ENCODE measurements at regions not wholly inside any gene's neighbourhood (a gene's known extent, or its start where the extent isn't known, plus 50 kb on each side); places are given as distances from the start of the nearest gene placed in this dataset.

DNA sequence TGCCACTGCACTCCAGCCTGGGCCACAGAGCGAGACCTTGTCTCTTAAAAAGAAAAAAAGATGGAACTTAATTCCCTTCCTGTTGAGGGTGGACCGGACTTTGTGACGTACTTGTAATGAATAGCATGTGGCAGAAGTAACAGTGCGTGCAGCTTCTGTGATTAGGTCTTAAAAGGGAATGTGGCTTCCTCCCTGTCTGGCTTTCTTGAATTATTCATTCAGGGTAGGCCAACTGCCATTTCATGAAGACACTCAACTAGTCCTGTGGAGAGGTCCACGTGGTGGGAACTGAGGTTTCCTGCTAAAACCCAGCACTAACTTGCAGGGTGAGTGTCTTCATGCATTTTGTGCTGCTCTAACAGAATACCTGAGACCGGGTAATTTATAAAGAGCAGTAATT is 98.9 kb upstream of the PIAS1 start:
- H4K20me1 ChIP-seq (ENCODE audit: control insufficient read depth, insufficient read depth, insufficient read length), result no peaks in the 10 kb centered on the region
- no peak overlapping the region for H3K4me2 ChIP-seq (ENCODE audit: insufficient read depth, insufficient read length, low read length)
- DNase-seq, result no peak
- H4K91ac ChIP-seq (ENCODE audit: insufficient read length, low read depth, low read length), result no peak overlapping the region
- no peaks in the 10 kb centered on the region for H3K27me3 ChIP-seq (ENCODE audit: insufficient read depth, low read length)
- TF ChIP-seq, protein P1, sequence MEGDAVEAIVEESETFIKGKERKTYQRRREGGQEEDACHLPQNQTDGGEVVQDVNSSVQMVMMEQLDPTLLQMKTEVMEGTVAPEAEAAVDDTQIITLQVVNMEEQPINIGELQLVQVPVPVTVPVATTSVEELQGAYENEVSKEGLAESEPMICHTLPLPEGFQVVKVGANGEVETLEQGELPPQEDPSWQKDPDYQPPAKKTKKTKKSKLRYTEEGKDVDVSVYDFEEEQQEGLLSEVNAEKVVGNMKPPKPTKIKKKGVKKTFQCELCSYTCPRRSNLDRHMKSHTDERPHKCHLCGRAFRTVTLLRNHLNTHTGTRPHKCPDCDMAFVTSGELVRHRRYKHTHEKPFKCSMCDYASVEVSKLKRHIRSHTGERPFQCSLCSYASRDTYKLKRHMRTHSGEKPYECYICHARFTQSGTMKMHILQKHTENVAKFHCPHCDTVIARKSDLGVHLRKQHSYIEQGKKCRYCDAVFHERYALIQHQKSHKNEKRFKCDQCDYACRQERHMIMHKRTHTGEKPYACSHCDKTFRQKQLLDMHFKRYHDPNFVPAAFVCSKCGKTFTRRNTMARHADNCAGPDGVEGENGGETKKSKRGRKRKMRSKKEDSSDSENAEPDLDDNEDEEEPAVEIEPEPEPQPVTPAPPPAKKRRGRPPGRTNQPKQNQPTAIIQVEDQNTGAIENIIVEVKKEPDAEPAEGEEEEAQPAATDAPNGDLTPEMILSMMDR (conservative IDR thresholded peaks at IDR 0.05), result no peak
- Mint-ChIP-seq H3K9me3 (no peaks in the 10 kb centered on the region; a peak in 1 of 5 replicates), H3K4me3 (no peak overlapping the region), H3K27ac (no peak overlapping the region), H3K27me3 (ENCODE audit: low read depth) (no peaks in the 10 kb centered on the region), H3K36me3 (ENCODE audit: insufficient read depth in 1 of 3, low read depth in 3 of 3) (no peaks in the 10 kb centered on the region), H3K4me1 (peaks cover 2 to 4% of the 10 kb centered on the region in 2 experiments; a peak in 3 of 4 replicates)
- H2BK20ac ChIP-seq (ENCODE audit: low read depth, low read length, poor library complexity, severe bottlenecking), result no peak overlapping the region
- H3K23ac ChIP-seq (ENCODE audit: insufficient read length, low read depth, low read length), result no peak overlapping the region
- H4K5ac ChIP-seq (ENCODE audit: insufficient read length, low read depth, low read length), result no peak overlapping the region
- no peak overlapping the region for H3K56ac ChIP-seq (ENCODE audit: insufficient read length, low read depth, low read length)
- H2BK15ac ChIP-seq (ENCODE audit: low read depth, low read length), result no peak overlapping the region
- WGBS (ENCODE audit: extremely low coverage, insufficient read length, low lambda C conversion rate), result no CpG with 5 or more reads among the region's 6 CpGs
- no peaks in the 10 kb centered on the region for H3K79me1 ChIP-seq (ENCODE audit: insufficient read depth, low read depth, low read length, poor library complexity, severe bottlenecking)
- H3K9me3 ChIP-seq (ENCODE audit: control insufficient read depth, low read depth, low read length), result no peaks in the 10 kb centered on the region
- no peak overlapping the region for H3K27ac ChIP-seq (ENCODE audit: insufficient read length, low read depth, low read length)
- H3K23me2 ChIP-seq (ENCODE audit: insufficient read length, low read depth, low read length, poor library complexity, severe bottlenecking), result no peaks in the 10 kb centered on the region
- H3K79me2 ChIP-seq (ENCODE audit: insufficient read depth, low read length), result no peaks in the 10 kb centered on the region
- H3K4me1 ChIP-seq (ENCODE audit: insufficient read depth, low read length), result no peaks in the 10 kb centered on the region
- H3K9ac ChIP-seq (ENCODE audit: extremely low read depth, insufficient read length, low read length), result no peak overlapping the region
- H2AFZ ChIP-seq (ENCODE audit: low read length), result no peak overlapping the region
- H3K4ac ChIP-seq (ENCODE audit: low read depth, low read length), result no peak overlapping the region
- H2BK120ac ChIP-seq (ENCODE audit: low read depth, low read length, poor library complexity, severe bottlenecking), result no peak overlapping the region
- no peak overlapping the region for H2AK5ac ChIP-seq (ENCODE audit: insufficient read length, low read length)
- H4K8ac ChIP-seq (replicated peaks; ENCODE audit: insufficient read length, low read depth, low read length), result no peak overlapping the region
- H2BK5ac ChIP-seq (ENCODE audit: insufficient read length, low read length), result no peak overlapping the region
- H3T11ph ChIP-seq (ENCODE audit: low read length), result no peak overlapping the region
- no peak overlapping the region for H3K18ac ChIP-seq (ENCODE audit: insufficient read length, low read depth, low read length)
- H3K14ac ChIP-seq (ENCODE audit: insufficient read depth, low read length), result no peak overlapping the region
- no peak overlapping the region for H2BK12ac ChIP-seq (ENCODE audit: insufficient read length, low read depth, low read length)
